ENCODE measurements at regions not wholly inside any gene's neighbourhood (a gene's known extent, or its start where the extent isn't known, plus 50 kb on each side); places are given as distances from the start of the nearest gene placed in this dataset.

DNA sequence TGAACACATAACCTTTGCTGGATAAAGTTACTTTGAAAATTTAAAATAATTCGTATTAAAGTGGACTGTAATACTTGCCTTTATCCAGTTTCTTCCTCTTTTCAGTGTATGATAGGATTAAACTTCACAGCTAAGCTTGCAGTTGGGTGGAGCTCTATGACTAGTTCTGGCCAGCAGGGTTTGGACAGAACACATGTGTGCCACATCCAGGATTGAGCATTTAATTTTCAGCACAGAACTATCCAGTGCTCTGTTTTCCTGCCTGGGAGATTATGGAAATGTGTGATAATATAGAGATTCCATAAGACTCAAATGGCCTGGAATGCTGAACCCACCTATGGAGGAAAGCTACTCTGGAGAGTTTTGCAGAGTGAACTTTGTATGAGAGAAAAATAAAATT, 200.2 kb downstream of the OSR1 start:
- Histone ChIP-seq H3K4me2 (ENCODE audit: low read depth, low read length) (no peak overlapping the region), H3K27ac (ENCODE audit: extremely low read length, insufficient read depth, low read length) (no peak overlapping the region), H3K36me3 (replicated peaks in 1 of 2; ENCODE audit: control insufficient read depth in 1 of 2, insufficient read depth in 2 of 2, low read length in 2 of 2) (no peaks in the 10 kb centered on the region), H3K4me1 (ENCODE audit: insufficient read depth, low read length) (no peaks in the 10 kb centered on the region), H3K4me3 (replicated peaks in 1 of 3; ENCODE audit: insufficient read depth in 1 of 3, low read depth in 2 of 3, low read length in 3 of 3) (no peak overlapping the region), H4K20me1 (ENCODE audit: insufficient read depth, low read length) (no peaks in the 10 kb centered on the region), H3K9ac (ENCODE audit: insufficient read depth, low read depth, low read length) (no peak overlapping the region), H3K27me3 (ENCODE audit: control insufficient read depth in 1 of 2, insufficient read depth in 2 of 2, low read length in 2 of 2) (no peaks in the 10 kb centered on the region), H3K79me2 (ENCODE audit: insufficient read depth, low read length) (no peaks in the 10 kb centered on the region), H3K9me3 (ENCODE audit: low read length) (no peaks in the 10 kb centered on the region), H2AFZ (ENCODE audit: low read length) (no peak overlapping the region)
- 0% methylated on average over 1 of the region's 1 CpG for WGBS (ENCODE audit: low lambda C conversion rate)
- DNase-seq (ENCODE audit: low spot score) (no peak), ATAC-seq (no peak), FAIRE-seq (no peak)
- CTCF ChIA-PET (ENCODE audit: low intra/inter-chr PET ratio, low total read pairs), result no interaction called here
- TF ChIP-seq, protein P1, sequence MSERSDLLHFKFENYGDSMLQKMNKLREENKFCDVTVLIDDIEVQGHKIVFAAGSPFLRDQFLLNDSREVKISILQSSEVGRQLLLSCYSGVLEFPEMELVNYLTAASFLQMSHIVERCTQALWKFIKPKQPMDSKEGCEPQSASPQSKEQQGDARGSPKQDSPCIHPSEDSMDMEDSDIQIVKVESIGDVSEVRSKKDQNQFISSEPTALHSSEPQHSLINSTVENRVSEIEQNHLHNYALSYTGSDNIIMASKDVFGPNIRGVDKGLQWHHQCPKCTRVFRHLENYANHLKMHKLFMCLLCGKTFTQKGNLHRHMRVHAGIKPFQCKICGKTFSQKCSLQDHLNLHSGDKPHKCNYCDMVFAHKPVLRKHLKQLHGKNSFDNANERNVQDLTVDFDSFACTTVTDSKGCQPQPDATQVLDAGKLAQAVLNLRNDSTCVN (CRISPR knock-in tag; IDR thresholded peaks at IDR 0.05; ENCODE audit: borderline replicate concordance), result no peak
- TF ChIP-seq ZNF615 (CRISPR knock-in tag; IDR thresholded peaks at IDR 0.05; ENCODE audit: borderline replicate concordance), result no peak
- no peak for TF ChIP-seq STAT5B (CRISPR knock-in tag; IDR thresholded peaks at IDR 0.05)
- TF ChIP-seq, protein P2, sequence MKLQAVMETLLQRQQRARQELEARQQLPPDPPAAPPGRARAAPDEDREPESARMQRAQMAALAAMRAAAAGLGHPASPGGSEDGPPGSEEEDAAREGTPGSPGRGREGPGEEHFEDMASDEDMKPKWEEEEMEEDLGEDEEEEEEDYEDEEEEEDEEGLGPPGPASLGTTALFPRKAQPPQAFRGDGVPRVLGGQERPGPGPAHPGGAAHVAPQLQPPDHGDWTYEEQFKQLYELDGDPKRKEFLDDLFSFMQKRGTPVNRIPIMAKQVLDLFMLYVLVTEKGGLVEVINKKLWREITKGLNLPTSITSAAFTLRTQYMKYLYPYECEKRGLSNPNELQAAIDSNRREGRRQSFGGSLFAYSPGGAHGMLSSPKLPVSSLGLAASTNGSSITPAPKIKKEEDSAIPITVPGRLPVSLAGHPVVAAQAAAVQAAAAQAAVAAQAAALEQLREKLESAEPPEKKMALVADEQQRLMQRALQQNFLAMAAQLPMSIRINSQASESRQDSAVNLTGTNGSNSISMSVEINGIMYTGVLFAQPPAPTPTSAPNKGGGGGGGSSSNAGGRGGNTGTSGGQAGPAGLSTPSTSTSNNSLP (IDR thresholded peaks at IDR 0.05; ENCODE audit: low read depth, low read length), result no peak
- TF ChIP-seq TBL1XR1 (IDR thresholded peaks at IDR 0.05; ENCODE audit: borderline replicate concordance, low read length, partially characterized antibody), result no peak
- TF ChIP-seq ZNF792 (CRISPR knock-in tag; IDR thresholded peaks at IDR 0.05), result no peak
- TF ChIP-seq GTF3A (CRISPR knock-in tag; conservative IDR thresholded peaks at IDR 0.05), result no peak
- no peak for TF ChIP-seq GATA4 (IDR thresholded peaks at IDR 0.05; ENCODE audit: borderline replicate concordance, low read depth)
- TF ChIP-seq, protein P3, sequence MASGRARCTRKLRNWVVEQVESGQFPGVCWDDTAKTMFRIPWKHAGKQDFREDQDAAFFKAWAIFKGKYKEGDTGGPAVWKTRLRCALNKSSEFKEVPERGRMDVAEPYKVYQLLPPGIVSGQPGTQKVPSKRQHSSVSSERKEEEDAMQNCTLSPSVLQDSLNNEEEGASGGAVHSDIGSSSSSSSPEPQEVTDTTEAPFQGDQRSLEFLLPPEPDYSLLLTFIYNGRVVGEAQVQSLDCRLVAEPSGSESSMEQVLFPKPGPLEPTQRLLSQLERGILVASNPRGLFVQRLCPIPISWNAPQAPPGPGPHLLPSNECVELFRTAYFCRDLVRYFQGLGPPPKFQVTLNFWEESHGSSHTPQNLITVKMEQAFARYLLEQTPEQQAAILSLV (CRISPR knock-in tag; IDR thresholded peaks at IDR 0.05; ENCODE audit: borderline replicate concordance), result no peak
- TF ChIP-seq, protein P4, sequence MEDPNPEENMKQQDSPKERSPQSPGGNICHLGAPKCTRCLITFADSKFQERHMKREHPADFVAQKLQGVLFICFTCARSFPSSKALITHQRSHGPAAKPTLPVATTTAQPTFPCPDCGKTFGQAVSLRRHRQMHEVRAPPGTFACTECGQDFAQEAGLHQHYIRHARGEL (CRISPR knock-in tag; IDR thresholded peaks at IDR 0.05), result no peak
- TF ChIP-seq ADNP (CRISPR knock-in tag; IDR thresholded peaks at IDR 0.05), result no peak
- no peak for TF ChIP-seq MAFK (conservative IDR thresholded peaks at IDR 0.05 in 1 of 2, IDR thresholded peaks at IDR 0.05 in 1 of 2; ENCODE audit: low read length in 2 of 2)
- TF ChIP-seq PAWR (CRISPR knock-in tag; IDR thresholded peaks at IDR 0.05; ENCODE audit: borderline replicate concordance), result no peak
- TF ChIP-seq, protein P5, sequence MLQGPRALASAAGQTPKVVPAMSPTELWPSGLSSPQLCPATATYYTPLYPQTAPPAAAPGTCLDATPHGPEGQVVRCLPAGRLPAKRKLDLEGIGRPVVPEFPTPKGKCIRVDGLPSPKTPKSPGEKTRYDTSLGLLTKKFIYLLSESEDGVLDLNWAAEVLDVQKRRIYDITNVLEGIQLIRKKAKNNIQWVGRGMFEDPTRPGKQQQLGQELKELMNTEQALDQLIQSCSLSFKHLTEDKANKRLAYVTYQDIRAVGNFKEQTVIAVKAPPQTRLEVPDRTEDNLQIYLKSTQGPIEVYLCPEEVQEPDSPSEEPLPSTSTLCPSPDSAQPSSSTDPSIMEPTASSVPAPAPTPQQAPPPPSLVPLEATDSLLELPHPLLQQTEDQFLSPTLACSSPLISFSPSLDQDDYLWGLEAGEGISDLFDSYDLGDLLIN (CRISPR knock-in tag; IDR thresholded peaks at IDR 0.05; ENCODE audit: borderline replicate concordance), result no peak
- TF ChIP-seq, protein P6, sequence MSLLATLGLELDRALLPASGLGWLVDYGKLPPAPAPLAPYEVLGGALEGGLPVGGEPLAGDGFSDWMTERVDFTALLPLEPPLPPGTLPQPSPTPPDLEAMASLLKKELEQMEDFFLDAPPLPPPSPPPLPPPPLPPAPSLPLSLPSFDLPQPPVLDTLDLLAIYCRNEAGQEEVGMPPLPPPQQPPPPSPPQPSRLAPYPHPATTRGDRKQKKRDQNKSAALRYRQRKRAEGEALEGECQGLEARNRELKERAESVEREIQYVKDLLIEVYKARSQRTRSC (CRISPR knock-in tag; IDR thresholded peaks at IDR 0.05; ENCODE audit: low read depth), result no peak
- TF ChIP-seq DNMT3B (CRISPR knock-in tag; conservative IDR thresholded peaks at IDR 0.05), result no peak
- no peak for TF ChIP-seq HDAC1 (CRISPR knock-in tag; IDR thresholded peaks at IDR 0.05)
- TF ChIP-seq ZC3H4 (CRISPR knock-in tag; IDR thresholded peaks at IDR 0.05; ENCODE audit: borderline replicate concordance), result no peak
- no peak for TF ChIP-seq NR2F6 (IDR thresholded peaks at IDR 0.05)
- no peak for TF ChIP-seq NR2F6 (CRISPR knock-in tag; IDR thresholded peaks at IDR 0.05)
- no peak for TF ChIP-seq FOXM1 (CRISPR knock-in tag; IDR thresholded peaks at IDR 0.05)
- POLR2A ChIA-PET, result no interaction called here
- intact Hi-C loops (cut with micrococcal nuclease; ENCODE audit: unreplicated experiment), result no loop called here
- BruUV-seq (replicated peaks), result no TSS peak
- in situ Hi-C loops (cut with HindIII; ENCODE audit: extremely low pct_ligation_motif_present, low pct_unique_long_range_greater_than_20kb), result no loop called here
